GM12878 (cell line): ENCODE measurements at regions not wholly inside any gene's neighbourhood (a gene's known extent, or its start where the extent isn't known, plus 50 kb on each side); places are given as distances from the start of the nearest gene placed in this dataset.

Experiments used
- BRCA1 ChIP-seq: IDR thresholded peaks from 2 replicates; pipeline ENCODE4 v1.6.1; 2011; ENCODE audit warnings: low read depth, low read length, improper control_type of control experiment
- CEBPB ChIP-seq, 2 experiments: fragments of 150-350 bp in 1 of 2; IDR thresholded peaks; 2 replicates each; pipeline ENCODE4 v1.6.1; 2012 to 2014; ENCODE audit warnings: low read depth in 2 of 2, low read length in 2 of 2, borderline replicate concordance in 1 of 2, inconsistent platforms in 1 of 2
- JUNB ChIP-seq: IDR thresholded peaks from 2 replicates; pipeline ENCODE4 v1.6.1; 2016; ENCODE audit warnings: antibody characterized with exemption, mild to moderate bottlenecking
- JUND ChIP-seq: IDR thresholded peaks from 2 replicates; pipeline ENCODE4 v1.6.1; 2012; ENCODE audit warnings: low read depth, mild to moderate bottlenecking, low read length, improper control_type of control experiment, moderate library complexity
- ZNF217 ChIP-seq: fragments of 450-650 bp; IDR thresholded peaks from 2 replicates; pipeline ENCODE4 v1.6.1; 2017; ENCODE audit warnings: antibody characterized with exemption, mild to moderate bottlenecking
- ZNF24 ChIP-seq: fragments of 450-650 bp; IDR thresholded peaks from 2 replicates; pipeline ENCODE4 v1.6.1; 2017; ENCODE audit warnings: antibody characterized with exemption, mild to moderate bottlenecking
- ZNF622 ChIP-seq: fragments of 450-650 bp; IDR thresholded peaks from 2 replicates; pipeline ENCODE4 v1.6.1; 2017; ENCODE audit warnings: mild to moderate bottlenecking, inconsistent platforms
- TF ChIP-seq, protein P1 (sequence below): IDR thresholded peaks from 2 replicates; pipeline ENCODE4 v1.6.1; 2012; ENCODE audit warnings: mild to moderate bottlenecking, low read depth, low read length
- TF ChIP-seq, protein P2 (sequence below): IDR thresholded peaks from 2 replicates; pipeline ENCODE4 v1.6.1; 2011; ENCODE audit warnings: low read depth, mild to moderate bottlenecking, low read length, moderate library complexity, borderline replicate concordance; ENCODE audit errors: extremely low read depth
- TF ChIP-seq, protein P3 (sequence below): fragments of 450-650 bp; IDR thresholded peaks from 2 replicates; pipeline ENCODE4 v1.6.1; 2016; ENCODE audit warnings: mild to moderate bottlenecking

DNA sequence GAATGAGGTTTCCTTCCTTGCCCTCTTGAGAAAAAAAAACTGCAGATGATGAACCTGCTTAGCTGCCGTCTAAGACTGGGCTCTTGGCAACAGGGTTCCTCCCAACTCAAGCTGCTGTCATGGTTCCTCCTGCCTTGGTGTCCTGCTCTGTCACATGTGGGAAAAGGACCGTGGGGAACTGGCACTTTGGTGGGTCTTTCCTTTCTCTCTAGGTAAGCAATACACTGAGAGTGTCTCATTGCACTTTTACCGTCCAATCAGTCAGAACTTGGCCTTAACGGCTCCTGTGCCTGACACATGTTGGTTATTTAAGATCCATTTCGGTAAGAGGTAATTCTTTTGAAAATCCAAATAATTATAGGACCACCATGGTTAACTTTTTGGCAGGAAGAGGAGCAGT, 60.8 kb upstream of the RNF152 start (continued):
- TF ChIP-seq, protein P1, sequence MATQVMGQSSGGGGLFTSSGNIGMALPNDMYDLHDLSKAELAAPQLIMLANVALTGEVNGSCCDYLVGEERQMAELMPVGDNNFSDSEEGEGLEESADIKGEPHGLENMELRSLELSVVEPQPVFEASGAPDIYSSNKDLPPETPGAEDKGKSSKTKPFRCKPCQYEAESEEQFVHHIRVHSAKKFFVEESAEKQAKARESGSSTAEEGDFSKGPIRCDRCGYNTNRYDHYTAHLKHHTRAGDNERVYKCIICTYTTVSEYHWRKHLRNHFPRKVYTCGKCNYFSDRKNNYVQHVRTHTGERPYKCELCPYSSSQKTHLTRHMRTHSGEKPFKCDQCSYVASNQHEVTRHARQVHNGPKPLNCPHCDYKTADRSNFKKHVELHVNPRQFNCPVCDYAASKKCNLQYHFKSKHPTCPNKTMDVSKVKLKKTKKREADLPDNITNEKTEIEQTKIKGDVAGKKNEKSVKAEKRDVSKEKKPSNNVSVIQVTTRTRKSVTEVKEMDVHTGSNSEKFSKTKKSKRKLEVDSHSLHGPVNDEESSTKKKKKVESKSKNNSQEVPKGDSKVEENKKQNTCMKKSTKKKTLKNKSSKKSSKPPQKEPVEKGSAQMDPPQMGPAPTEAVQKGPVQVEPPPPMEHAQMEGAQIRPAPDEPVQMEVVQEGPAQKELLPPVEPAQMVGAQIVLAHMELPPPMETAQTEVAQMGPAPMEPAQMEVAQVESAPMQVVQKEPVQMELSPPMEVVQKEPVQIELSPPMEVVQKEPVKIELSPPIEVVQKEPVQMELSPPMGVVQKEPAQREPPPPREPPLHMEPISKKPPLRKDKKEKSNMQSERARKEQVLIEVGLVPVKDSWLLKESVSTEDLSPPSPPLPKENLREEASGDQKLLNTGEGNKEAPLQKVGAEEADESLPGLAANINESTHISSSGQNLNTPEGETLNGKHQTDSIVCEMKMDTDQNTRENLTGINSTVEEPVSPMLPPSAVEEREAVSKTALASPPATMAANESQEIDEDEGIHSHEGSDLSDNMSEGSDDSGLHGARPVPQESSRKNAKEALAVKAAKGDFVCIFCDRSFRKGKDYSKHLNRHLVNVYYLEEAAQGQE, result no peak
- TF ChIP-seq JUNB (no peak), JUND (no peak), ZNF622 (no peak), ZNF217 (no peak), CEBPB (IDR thresholded peaks at IDR 0.05; ENCODE audit: borderline replicate concordance in 1 of 2, low read depth in 2 of 2, low read length in 2 of 2) (no peak), BRCA1 (no peak), ZNF24 (no peak)
- TF ChIP-seq, protein P2, sequence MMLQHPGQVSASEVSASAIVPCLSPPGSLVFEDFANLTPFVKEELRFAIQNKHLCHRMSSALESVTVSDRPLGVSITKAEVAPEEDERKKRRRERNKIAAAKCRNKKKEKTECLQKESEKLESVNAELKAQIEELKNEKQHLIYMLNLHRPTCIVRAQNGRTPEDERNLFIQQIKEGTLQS, result no peak
- TF ChIP-seq, protein P3, sequence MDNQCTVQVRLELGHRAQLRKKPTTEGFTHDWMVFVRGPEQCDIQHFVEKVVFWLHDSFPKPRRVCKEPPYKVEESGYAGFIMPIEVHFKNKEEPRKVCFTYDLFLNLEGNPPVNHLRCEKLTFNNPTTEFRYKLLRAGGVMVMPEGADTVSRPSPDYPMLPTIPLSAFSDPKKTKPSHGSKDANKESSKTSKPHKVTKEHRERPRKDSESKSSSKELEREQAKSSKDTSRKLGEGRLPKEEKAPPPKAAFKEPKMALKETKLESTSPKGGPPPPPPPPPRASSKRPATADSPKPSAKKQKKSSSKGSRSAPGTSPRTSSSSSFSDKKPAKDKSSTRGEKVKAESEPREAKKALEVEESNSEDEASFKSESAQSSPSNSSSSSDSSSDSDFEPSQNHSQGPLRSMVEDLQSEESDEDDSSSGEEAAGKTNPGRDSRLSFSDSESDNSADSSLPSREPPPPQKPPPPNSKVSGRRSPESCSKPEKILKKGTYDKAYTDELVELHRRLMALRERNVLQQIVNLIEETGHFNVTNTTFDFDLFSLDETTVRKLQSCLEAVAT, result no peak
